HG03378 (cell line): ENCODE measurements at regions not wholly inside any gene's neighbourhood (a gene's known extent, or its start where the extent isn't known, plus 50 kb on each side); places are given as distances from the start of the nearest gene placed in this dataset.
A peak's percentile ranks its signal among the peaks of the same experiment; 100 is the strongest.
"Not testable (repeated sequence)": the region's sequence is repeated elsewhere in the genome, so short reads cannot be mapped to it uniquely, and the experiment has no call there.

Experiments
- ATAC-seq: cut with Tn5 transposase; IDR thresholded peaks from one replicate; pipeline ENCODE4 v1.9.1; 2021; ENCODE audit warnings: mild to moderate bottlenecking, moderate library complexity; ENCODE audit not compliant: unreplicated experiment

DNA sequence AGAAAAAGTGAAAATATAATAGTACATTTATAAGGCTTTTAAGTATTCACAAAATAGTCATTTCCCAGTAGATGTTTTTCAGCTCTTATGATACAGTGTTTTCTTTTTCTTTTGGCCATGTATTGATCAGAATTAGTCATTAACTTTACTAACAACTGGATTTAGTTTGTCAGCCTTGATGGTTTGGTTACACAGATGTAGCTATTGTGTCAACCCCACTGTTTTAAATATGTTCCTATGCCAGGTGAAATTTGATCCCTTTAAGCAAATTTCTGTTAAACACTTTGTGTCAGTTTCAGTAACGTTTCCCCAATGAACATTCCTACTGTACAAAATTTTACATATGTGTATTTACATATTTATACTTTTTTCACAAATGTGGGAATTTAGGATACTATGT is 261.5 kb upstream of the STARD13 start:
- ATAC-seq = no peak

- ATAC-seq = no peak
These were observed 262.5 kb upstream of the STARD13 start for GRCh38 chr13:33548069-33548468.

DNA sequence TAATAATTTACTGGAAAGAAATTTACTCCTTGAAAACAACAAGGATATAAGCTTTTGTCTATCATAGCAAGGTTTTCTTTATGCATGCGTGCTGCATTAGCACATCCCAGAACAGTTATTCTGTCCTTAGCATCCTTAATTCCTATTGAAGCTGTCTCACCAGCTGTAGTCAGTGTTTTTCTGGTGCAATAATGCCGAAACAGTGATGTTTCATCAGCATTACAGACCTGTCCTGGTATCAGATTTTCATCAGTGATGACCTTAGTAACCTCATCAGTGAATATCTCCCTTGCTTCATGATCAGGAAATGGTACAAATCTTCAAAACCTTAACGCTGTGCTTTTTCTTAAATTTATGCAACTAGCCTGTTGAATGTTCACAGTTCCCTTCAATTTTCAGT is 264.7 kb upstream of the STARD13 start:
- ATAC-seq = no peak

DNA sequence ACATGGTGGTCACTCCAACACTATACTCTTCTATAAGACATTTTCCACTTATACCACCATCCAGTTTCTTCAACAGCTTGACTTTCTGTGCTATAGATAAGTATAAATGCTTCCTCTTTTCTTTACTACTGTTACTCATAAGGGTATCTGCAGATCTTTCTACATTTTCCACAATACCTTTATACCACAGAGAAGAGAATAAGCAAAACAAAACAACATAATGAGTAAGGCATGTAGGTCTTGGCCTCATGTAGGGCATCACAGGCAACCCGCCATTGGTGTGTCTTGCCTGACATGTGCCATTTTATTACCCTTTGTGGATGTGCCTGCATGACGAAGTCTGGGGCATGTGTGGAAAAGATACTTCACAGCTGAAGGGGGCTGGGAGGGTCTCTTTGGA is 265.3 kb upstream of the STARD13 start:
- no peak for ATAC-seq

GRCh38 chr13:33554919-33555791 is 262.8 kb upstream of the RFC3 start:
- ATAC-seq = peak; percentile 87

GRCh38 chr13:33556828-33557227 is 261.1 kb upstream of the RFC3 start:
- ATAC-seq = no peak

DNA sequence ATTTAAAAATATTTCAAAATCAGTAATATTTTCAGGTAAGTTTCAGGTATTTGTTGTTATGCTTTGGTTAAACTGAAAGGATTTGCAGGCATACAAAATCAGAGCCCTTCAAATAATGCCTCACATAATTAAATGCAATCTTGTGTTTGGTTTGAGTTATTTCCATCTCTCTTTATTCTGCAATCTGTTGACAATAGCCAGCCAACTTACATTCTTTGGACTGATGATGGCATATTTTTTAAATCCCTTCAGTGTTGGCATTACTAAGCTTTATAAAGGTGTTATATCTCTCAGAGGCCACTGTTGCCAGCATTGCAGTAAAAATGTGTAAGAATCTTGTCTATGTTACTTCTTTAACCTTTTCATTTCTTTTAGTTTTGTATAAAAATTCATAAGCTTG is 257.2 kb upstream of the RFC3 start:
- ATAC-seq = no peak

- ATAC-seq = no peak
These were observed 256.3 kb upstream of the RFC3 start for GRCh38 chr13:33561627-33562026.

GRCh38 chr13:33571618-33572017 is 246.3 kb upstream of the RFC3 start:
- peak; percentile 87 for ATAC-seq

GRCh38 chr13:33572322-33572721 is 245.6 kb upstream of the RFC3 start:
- ATAC-seq = not testable (repeated sequence)

DNA sequence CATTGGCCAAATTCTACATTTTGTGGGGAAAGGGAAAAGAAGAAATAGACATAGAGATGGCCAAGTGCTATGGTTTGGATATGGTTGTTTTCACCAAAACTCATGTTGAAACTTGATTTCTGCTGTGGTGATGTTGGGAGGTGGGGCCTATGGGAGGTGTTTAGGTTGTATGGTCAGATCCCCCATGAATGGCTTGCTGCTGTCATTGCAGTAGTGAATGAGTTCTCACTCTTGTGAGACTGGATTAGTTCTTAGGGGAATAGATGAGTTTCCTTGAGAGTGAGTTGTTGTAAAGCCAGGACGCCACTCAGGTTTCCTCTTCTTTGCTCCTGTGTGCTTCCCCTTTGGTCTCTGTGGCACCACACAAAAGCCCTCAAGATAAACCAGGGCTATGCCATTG is 242.6 kb upstream of the RFC3 start:
- no peak for ATAC-seq

DNA sequence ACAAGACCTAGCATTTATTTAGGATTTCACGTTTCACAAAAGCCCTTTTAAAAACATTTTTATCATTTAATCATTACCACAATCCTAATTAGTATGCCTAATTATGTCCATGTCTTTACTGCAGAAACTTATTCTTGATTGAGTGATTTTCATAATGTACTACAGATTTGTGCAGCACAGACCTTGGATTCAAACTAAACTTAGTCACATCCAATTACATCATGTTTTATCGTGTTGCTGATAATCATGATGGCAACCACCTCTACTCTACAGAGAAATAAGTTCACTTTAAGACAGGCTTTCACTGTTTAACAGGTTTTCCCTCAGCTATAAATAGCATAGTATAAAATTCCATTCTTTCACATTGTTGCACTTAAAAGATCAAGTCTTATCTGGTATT is 240.9 kb upstream of the RFC3 start:
- no peak for ATAC-seq

DNA sequence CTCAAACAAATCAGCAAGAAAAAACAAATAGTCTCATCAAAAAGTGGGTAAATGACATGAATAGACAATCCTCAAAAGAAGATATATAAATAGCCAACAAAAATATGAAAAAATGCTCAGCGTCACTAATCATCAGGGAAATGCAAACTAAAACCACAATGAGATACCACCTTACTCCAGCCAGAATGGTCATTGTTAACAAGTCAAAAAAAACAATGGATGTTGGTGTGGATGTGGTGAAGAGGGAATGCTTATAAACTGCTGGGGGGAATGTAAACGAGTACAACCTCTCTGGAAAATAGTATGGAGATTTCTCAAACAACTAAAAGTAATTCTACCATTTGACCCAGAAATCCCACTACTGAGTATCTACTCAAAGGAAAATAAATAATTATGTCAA is 239.2 kb upstream of the RFC3 start:
- no peak for ATAC-seq

DNA sequence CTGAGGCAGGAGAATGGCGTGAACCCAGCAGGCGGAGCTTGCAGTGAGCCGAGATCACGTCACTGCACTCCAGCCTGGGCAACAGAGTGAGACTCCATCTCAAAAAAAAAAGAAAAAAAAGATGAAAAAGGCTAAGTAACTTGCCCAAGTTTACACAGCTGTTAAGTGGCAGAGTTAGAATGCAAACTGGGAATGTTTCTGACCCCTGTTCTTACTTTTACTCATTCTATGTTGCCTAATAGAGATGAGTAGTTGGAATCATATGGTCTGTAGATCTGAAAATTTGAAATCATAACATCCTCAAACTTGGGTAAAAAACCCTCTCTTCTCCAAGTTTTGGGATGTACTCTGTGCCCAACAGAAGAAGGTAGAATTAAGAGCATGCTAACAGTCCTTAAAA is 235.8 kb upstream of the RFC3 start:
- no peak for ATAC-seq

DNA sequence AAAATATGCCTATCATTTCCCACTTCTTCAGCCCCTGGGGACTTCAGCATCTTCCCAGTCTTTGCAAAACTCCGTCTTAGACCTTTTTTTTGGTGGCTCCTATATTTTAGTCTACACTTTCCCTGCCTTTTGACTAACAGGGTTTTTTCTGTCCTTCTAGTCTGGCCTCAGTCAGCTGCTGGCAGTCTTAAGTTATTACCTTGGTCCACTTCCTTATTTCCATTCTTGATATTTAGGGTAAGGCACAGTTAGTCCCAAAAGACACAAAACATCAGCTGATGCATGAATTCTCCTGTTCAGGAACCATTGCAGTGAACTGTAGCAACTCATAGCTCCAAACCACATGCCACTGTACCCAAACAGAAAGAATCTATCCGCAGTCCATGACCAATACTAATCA is 234.6 kb upstream of the RFC3 start:
- no peak for ATAC-seq

DNA sequence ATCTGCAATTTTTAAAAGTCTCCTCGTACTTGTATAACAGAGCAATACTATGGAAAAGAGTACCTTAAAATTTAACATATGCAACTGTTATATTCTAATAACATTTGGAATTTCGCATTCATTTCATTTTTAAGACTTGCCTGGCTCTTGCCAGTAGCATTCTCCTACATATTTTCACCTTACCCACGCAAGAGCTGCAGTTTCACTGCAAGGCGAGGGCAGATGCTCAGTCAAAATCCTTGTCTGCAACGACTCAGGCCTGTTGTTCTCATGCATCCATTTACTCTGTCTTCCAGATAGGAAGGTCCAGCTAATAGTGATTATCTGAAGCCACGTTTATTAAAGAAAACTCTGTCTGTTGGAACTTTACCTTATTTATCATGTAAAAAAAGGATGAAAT is 227.0 kb upstream of the RFC3 start:
- no peak for ATAC-seq

- no peak for ATAC-seq
These were observed 211.3 kb upstream of the RFC3 start for GRCh38 chr13:33606692-33607091.

DNA sequence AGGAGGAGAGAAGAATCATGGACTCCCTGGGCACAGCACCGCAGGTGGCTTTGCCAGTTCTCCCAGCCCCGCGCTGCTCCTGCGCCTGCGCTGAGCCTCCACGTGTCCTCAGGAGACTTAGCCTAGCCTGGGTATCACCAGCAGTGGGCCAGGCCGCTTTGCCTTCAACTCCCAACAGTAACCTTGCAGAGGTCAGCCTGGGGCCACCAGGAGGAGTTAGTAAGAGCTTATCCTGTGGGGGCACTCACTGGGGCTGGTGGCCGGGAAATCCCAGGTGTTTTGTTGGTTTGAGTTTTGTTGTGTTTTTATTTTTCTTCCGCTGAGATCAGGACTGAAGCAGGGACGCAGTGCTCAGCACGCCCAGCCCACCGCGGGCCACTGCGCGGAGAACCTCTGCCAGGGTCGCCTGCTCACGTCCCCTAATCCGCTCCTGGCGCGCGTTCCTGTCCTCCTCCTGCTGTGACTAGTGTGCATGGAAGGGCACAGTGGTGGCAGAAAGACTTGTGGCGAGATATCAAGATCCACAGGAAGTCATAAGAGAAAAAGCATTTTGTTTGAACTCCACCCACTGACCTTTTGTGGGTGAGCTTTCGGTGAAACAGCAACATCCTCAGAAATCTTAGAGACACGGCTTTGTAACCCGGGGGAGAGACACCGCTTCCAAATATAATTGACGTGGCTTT is 207.4 kb upstream of the RFC3 start:
- no peak for ATAC-seq

GRCh38 chr13:33611121-33611805 is 206.7 kb upstream of the RFC3 start:
- no peak for ATAC-seq

DNA sequence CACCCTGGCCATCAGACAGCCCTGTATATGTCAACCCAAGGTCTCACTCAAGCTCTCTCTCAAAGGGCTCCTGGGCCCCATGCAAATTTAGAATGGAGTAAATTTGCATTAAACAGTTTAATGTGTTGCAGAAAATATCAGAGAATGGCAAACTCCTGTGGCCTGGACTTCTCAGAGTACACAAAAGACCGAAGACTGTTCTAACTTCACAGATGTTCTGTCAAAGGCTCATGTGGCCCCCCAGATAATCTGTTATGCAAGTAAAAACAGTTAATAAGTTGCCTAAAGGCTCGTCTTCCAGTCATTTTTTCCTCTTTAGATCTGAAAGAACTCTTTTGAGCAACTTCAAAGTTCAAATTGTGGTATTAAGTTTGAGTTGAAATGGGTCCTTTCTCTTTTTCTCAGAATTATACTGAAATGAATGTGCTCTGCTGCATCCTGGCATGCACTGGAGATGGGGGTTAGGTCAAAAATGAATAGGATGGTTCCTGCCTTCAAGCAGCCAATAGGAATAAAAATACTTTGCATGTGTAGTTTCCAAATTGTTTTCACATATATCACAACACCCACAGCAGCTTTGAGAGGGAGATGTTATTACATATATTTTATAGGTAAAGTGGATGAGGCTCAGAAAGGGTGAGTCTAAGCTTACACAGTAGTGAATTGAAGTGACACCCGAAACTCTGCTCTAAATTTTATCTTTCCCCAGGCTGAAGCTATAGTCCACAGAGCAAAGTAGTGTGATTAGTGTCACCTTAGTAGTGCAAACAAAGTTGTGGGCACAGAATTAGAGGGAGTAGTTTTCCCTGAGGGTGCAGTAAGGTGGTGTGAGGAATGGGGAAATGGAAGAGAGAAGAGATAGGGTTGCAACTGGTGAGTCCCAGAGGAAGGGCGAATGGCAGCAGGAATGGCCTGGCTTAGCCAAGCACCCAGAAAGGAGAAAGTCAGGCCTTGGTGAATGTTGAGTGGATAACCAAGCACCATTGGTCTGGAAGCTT is 205.0 kb upstream of the RFC3 start:
- ATAC-seq = peak; percentile 84

DNA sequence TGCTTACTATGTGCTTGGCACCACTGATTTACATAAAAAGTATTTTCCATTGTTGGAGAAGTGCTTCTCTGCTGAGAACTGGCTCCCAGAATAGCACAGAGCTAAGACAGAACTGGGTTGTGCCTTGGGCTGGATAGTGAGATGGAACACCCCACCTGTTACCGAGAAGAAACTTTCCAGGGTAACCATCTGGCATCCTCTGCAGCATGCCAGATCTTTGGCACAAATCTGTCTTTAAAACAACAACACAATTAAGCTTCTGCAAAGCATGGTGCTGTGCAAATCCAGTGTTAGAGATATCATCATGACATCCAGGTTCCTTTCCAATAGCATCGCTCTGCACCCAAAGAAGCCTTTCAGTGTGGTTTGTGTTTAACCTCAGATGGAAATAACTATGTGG is 202.5 kb upstream of the RFC3 start:
- no peak for ATAC-seq
